A549 (cell line): ENCODE measurements at regions not wholly inside any gene's neighbourhood (a gene's known extent, or its start where the extent isn't known, plus 50 kb on each side); places are given as distances from the start of the nearest gene placed in this dataset.

Experiments
- ATAC-seq, 2 experiments: fragments of 200-7000 bp in 1 of 2; fragments of >200 bp in 1 of 2; cut with Nextera tagmentation in 1 of 2; cut with Tn5 transposase in 1 of 2; 3 replicates each; pipeline versions ENCODE4 v1.8.0 to v1.9.1; 2018 to 2020; ENCODE audit warnings: mild to moderate bottlenecking in 1 of 2, moderate library complexity in 1 of 2
- CTCF ChIA-PET: fragments of 300-600 bp; sonication (Branson Sonifier 250); formaldehyde crosslinking; extraction: SDS; loops from one replicate; lab custom pipeline; 2021; ENCODE audit warnings: antibody characterized with exemption, inconsistent platforms; lab: Yijun Ruan, JAX
- POLR2A ChIA-PET: fragments of 350-600 bp; formaldehyde crosslinking; extraction: SDS; loops from one replicate; lab custom pipeline; 2021; ENCODE audit warnings: antibody characterized with exemption, inconsistent platforms; lab: Yijun Ruan, JAX
- DNase-seq, 2 experiments: peaks; one replicate each; pipeline versions ENCODE4 v3.0.0 to v3.0.0-alpha.2; 2011 to 2016; ENCODE audit warnings: low read depth in 1 of 2, low spot score in 1 of 2
- FAIRE-seq: peaks from 2 replicates; lab custom pipeline; 2011; peaks lifted over from hg19 to GRCh38; lab: Jason Lieb, UNC
- H3K27ac ChIP-seq, 2 experiments: fragments of >200 bp; sonication (Bioruptor Twin); formaldehyde crosslinking; 3 replicates each; pipeline ENCODE4 v1.5.1; 2016 to 2017
- H3K4me1 ChIP-seq: fragments of >200 bp; sonication (Bioruptor Twin); formaldehyde crosslinking; 3 replicates; pipeline ENCODE4 v1.6.1; 2016
- H3K4me2 ChIP-seq: fragments of >200 bp; sonication (Bioruptor Twin); formaldehyde crosslinking; 3 replicates; pipeline ENCODE4 v1.6.1; 2016
- H3K4me3 ChIP-seq: fragments of >200 bp; sonication (Bioruptor Twin); formaldehyde crosslinking; 3 replicates; pipeline ENCODE4 v1.5.1; 2016
- H3K9me3 ChIP-seq: fragments of >200 bp; sonication (Bioruptor Twin); formaldehyde crosslinking; 3 replicates; pipeline ENCODE4 v1.6.1; 2016
- CBX8 ChIP-seq: fragments of 200-600 bp; sonication (generic); IDR thresholded peaks from 2 replicates; pipeline ENCODE4 v1.6.1; 2016
- CEBPB ChIP-seq, 2 experiments: fragments of >200 bp in 1 of 2; sonication (Bioruptor Twin) in 1 of 2; formaldehyde crosslinking in 1 of 2; IDR thresholded peaks; 2 replicates each; pipeline ENCODE4 v1.6.1; 2012 to 2016
- CHD4 ChIP-seq: fragments of 200-600 bp; sonication (generic); IDR thresholded peaks from 2 replicates; pipeline ENCODE4 v1.6.1; 2016; ENCODE audit warnings: antibody characterized with exemption, mild to moderate bottlenecking, borderline replicate concordance
- ESRRA ChIP-seq: fragments of 150-350 bp; IDR thresholded peaks from 2 replicates; pipeline ENCODE4 v1.6.1; 2014; ENCODE audit warnings: mild to moderate bottlenecking, low read length, borderline replicate concordance
- HDAC2 ChIP-seq: fragments of 200-600 bp; sonication (generic); IDR thresholded peaks from 2 replicates; pipeline ENCODE4 v1.6.1; 2016
- HEYL ChIP-seq: fragments of 250-450 bp; sonication (Bioruptor Pico); IDR thresholded peaks from 2 replicates; pipeline ENCODE4 v1.8.0; 2021; ENCODE audit warnings: mild to moderate bottlenecking, moderate library complexity
- HOXB5 ChIP-seq: fragments of 250-450 bp; sonication (Bioruptor Pico); IDR thresholded peaks from 2 replicates; pipeline ENCODE4 v1.5.0; 2020; ENCODE audit warnings: mild to moderate bottlenecking, moderate library complexity
- KDM5A ChIP-seq: fragments of 200-600 bp; sonication (generic); IDR thresholded peaks from 2 replicates; pipeline ENCODE4 v1.6.1; 2016; ENCODE audit warnings: antibody characterized with exemption, mild to moderate bottlenecking
- MAZ ChIP-seq: fragments of 150-350 bp; IDR thresholded peaks from 2 replicates; pipeline ENCODE4 v1.6.1; 2014; ENCODE audit warnings: antibody characterized with exemption, low read depth, low read length, borderline replicate concordance
- NFE2L2 ChIP-seq: fragments of 150-350 bp; conservative IDR thresholded peaks from 2 replicates; pipeline ENCODE4 v1.6.1; 2014; ENCODE audit warnings: low read length
- PHF8 ChIP-seq: fragments of 200-600 bp; sonication (generic); IDR thresholded peaks from 2 replicates; pipeline ENCODE4 v1.6.1; 2016; ENCODE audit warnings: low read depth, mild to moderate bottlenecking, antibody characterized with exemption, moderate library complexity, borderline replicate concordance
- POLR2A ChIP-seq: IDR thresholded peaks from 2 replicates; pipeline ENCODE4 v1.6.1; 2012; ENCODE audit warnings: mild to moderate bottlenecking, low read length
- RARB ChIP-seq: fragments of 250-450 bp; sonication (Bioruptor Pico); IDR thresholded peaks from 2 replicates; pipeline ENCODE4 v1.8.0; 2021; ENCODE audit warnings: mild to moderate bottlenecking, moderate library complexity
- RFX5 ChIP-seq: fragments of 450-650 bp; IDR thresholded peaks from 2 replicates; pipeline ENCODE4 v1.7.1; 2014; ENCODE audit warnings: antibody characterized with exemption, mild to moderate bottlenecking, moderate library complexity
- SMC3 ChIP-seq: fragments of >200 bp; sonication (Bioruptor Twin); formaldehyde crosslinking; IDR thresholded peaks from 3 replicates; pipeline ENCODE4 v1.6.1; 2018; ENCODE audit warnings: inconsistent platforms
- TFCP2L1 ChIP-seq: fragments of 250-450 bp; sonication (Bioruptor Pico); IDR thresholded peaks from 2 replicates; pipeline ENCODE4 v1.5.0; 2021; ENCODE audit warnings: mild to moderate bottlenecking
- ZC3H11A ChIP-seq: fragments of 450-650 bp; IDR thresholded peaks from 2 replicates; pipeline ENCODE4 v1.6.1; 2014; ENCODE audit warnings: antibody characterized with exemption, mild to moderate bottlenecking
- ZNF302 ChIP-seq: fragments of 250-450 bp; sonication (Bioruptor Pico); IDR thresholded peaks from 2 replicates; pipeline ENCODE4 v1.9.0; 2021; ENCODE audit warnings: inconsistent platforms, mild to moderate bottlenecking, moderate library complexity
- WGBS: methylation state at CpG from one replicate; pipeline ENCODE4 v1.1.6; 2017; ENCODE audit errors: missing lambda C conversion rate; 5-methylcytosine and 5-hydroxymethylcytosine counted together
- TF ChIP-seq, protein P1 (sequence below): fragments of >200 bp; sonication (Bioruptor Twin); formaldehyde crosslinking; IDR thresholded peaks from 3 replicates; pipeline ENCODE4 v1.6.1; 2016
- TF ChIP-seq, protein P2 (sequence below): fragments of 250-450 bp; sonication (Bioruptor Pico); IDR thresholded peaks from 2 replicates; pipeline ENCODE4 v1.5.0; 2020; ENCODE audit warnings: low read depth, mild to moderate bottlenecking, moderate library complexity
- TF ChIP-seq, protein P3 (sequence below): IDR thresholded peaks from 2 replicates; pipeline ENCODE4 v1.6.1; 2012

DNA sequence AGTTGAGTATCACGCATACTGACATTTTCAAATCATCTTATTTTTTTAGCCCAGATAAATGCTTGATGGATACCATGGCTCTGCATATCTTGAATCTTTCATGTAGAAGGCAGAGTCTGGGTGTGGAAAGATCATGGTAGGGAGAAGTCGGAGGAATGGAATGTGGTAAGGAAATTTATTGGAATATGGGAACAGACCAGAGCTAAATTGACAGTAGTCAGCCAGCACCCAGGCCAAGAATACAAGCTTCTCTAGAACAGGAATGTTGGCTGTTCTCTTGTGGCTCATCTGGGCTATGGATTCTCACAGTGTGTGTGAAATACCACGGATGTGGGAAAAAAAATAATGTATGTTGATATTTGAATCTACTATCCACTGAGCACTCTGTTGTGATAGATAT is 305.7 kb upstream of the COL8A1 start:
- H3K9me3 ChIP-seq: no peaks in the 10 kb centered on the region
- no peaks in the 10 kb centered on the region for H3K4me1 ChIP-seq
- FAIRE-seq: no peak
- WGBS: 27% methylated on average over 3 of the region's 3 CpGs
- POLR2A ChIA-PET: no interaction called here
- no peak overlapping the region for H3K27ac ChIP-seq
- H3K4me3 ChIP-seq: no peak overlapping the region
- no peak for DNase-seq
- CTCF ChIA-PET: no interaction called here
- TF ChIP-seq, protein P1, sequence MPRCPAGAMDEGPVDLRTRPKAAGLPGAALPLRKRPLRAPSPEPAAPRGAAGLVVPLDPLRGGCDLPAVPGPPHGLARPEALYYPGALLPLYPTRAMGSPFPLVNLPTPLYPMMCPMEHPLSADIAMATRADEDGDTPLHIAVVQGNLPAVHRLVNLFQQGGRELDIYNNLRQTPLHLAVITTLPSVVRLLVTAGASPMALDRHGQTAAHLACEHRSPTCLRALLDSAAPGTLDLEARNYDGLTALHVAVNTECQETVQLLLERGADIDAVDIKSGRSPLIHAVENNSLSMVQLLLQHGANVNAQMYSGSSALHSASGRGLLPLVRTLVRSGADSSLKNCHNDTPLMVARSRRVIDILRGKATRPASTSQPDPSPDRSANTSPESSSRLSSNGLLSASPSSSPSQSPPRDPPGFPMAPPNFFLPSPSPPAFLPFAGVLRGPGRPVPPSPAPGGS: no peak
- TF ChIP-seq MAZ (no peak), PHF8 (no peak), CEBPB (IDR thresholded peaks at IDR 0.05) (no peak), TFCP2L1 (CRISPR knock-in tag) (no peak), HOXB5 (no peak), POLR2A (no peak)
- TF ChIP-seq, all 56 proteins: peak for 0
- ATAC-seq: no peak
- no peak overlapping the region for H3K4me2 ChIP-seq

DNA sequence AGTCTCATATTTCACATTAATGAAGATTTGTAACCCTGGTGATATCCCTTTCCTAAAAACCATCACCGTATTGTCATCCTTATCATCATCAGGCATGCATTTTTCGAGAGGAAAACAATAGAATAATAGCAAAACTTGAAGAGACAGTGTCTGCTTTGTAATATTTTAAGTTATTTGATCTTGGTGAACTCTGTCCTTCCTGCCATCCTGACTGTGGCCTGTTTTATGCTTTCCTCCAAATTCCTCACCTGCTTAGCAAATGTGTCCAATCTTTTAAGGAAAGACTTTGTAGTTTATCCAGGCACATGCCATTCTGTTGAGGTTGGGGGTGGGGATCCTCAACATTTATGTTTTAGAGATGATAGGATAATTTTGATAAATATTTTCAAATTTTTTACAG is 306.1 kb upstream of the COL8A1 start:
- FAIRE-seq: no peak
- WGBS: 11% methylated on average over 2 of the region's 2 CpGs

DNA sequence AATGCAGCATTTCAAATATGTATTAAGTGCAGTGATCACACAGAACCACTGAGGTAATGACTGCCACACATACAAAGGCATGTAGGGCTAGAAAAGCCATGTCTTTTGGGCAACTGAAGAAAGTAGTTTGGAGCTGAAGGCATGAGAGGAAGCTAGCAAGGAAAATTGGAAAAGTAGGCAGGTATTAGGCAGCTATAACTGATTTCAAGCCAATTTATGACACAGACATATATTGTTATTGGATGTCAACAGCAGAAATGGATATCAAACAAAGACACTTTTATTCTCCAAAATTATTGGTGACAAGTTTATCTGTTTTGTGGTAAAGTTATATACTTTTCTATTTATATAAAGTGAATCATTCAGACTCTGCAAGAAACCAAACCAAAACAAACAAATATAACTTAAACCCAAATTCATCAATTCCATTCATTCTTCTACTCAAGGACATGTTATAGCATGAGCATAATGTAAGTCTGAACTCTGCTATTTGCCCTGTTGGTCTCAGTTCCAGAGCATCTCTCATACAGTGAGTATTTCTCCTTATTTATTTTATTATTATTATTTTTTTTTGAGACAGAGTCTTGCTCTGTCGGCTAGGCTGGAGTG is 307.4 kb upstream of the COL8A1 start:
- DNase-seq (no peak), ATAC-seq (no peak), FAIRE-seq (no peak)
- POLR2A ChIA-PET: no interaction called here
- Histone ChIP-seq H3K27ac (no peak overlapping the region), H3K4me3 (no peak overlapping the region), H3K9me3 (no peaks in the 10 kb centered on the region), H3K4me2 (no peak overlapping the region), H3K4me1 (no peaks in the 10 kb centered on the region)
- CTCF ChIA-PET: no interaction called here
- TF ChIP-seq, protein P2, sequence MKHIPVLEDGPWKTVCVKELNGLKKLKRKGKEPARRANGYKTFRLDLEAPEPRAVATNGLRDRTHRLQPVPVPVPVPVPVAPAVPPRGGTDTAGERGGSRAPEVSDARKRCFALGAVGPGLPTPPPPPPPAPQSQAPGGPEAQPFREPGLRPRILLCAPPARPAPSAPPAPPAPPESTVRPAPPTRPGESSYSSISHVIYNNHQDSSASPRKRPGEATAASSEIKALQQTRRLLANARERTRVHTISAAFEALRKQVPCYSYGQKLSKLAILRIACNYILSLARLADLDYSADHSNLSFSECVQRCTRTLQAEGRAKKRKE (CRISPR knock-in tag): no peak
- TF ChIP-seq, protein P1: no peak
- no peak for TF ChIP-seq SMC3
- TF ChIP-seq KDM5A: no peak
- no peak for TF ChIP-seq HEYL (CRISPR knock-in tag)
- TF ChIP-seq ZNF302 (CRISPR knock-in tag): no peak
- no peak for TF ChIP-seq CHD4
- no peak for TF ChIP-seq ZC3H11A
- no peak for TF ChIP-seq CBX8
- no peak for TF ChIP-seq RARB (CRISPR knock-in tag)
- TF ChIP-seq ESRRA: no peak
- 46% methylated on average over 1 of the region's 1 CpG for WGBS

More for the DNA sequence above, 306.1 kb upstream of the COL8A1 start:
- DNase-seq (no peak), ATAC-seq (no peak)
- H3K9me3 ChIP-seq: no peaks in the 10 kb centered on the region
- TF ChIP-seq PHF8: no peak
- POLR2A ChIA-PET: no interaction called here
- CTCF ChIA-PET: no interaction called here
- no peak overlapping the region for H3K27ac ChIP-seq
- no peak overlapping the region for H3K4me3 ChIP-seq
- H3K4me2 ChIP-seq: no peak overlapping the region
- no peaks in the 10 kb centered on the region for H3K4me1 ChIP-seq

DNA sequence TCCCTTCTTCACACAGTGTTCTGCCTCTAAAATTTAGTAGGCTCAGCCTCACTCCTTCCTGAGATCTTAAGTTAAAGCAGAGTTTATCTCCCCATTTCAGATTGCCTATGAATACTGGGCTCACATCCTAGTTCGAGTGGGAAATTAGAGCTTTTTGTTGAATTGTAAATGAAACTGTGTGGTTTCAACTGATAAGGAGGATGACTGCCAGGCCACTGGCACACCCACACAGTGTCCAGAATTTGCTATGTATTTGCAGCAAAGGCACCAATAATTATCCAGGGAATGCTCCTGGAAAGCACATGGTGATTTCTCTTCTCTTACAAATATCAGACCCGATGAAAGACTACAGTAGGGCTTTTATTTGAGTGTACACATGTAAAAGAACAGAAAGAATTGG is 308.1 kb upstream of the COL8A1 start:
- CTCF ChIA-PET: no interaction called here
- H3K4me3 ChIP-seq: no peak overlapping the region
- no peaks in the 10 kb centered on the region for H3K9me3 ChIP-seq
- 2% methylated on average over 2 of the region's 2 CpGs for WGBS
- H3K27ac ChIP-seq: no peak overlapping the region
- no peak for DNase-seq
- H3K4me1 ChIP-seq: no peaks in the 10 kb centered on the region
- POLR2A ChIA-PET: no interaction called here
- TF ChIP-seq RFX5 (no peak), HDAC2 (no peak), PHF8 (no peak), CEBPB (IDR thresholded peaks at IDR 0.05) (no peak), ESRRA (no peak), NFE2L2 (no peak)
- TF ChIP-seq, protein P3, sequence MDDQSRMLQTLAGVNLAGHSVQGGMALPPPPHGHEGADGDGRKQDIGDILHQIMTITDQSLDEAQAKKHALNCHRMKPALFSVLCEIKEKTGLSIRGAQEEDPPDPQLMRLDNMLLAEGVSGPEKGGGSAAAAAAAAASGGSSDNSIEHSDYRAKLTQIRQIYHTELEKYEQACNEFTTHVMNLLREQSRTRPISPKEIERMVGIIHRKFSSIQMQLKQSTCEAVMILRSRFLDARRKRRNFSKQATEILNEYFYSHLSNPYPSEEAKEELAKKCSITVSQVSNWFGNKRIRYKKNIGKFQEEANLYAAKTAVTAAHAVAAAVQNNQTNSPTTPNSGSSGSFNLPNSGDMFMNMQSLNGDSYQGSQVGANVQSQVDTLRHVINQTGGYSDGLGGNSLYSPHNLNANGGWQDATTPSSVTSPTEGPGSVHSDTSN: no peak
- TF ChIP-seq, all 56 proteins: peak for 0
- no peak overlapping the region for H3K4me2 ChIP-seq
- FAIRE-seq: no peak
- ATAC-seq: no peak
